Non-pigmented ciliary epithelial cell (primary cell): ENCODE measurements at regions not wholly inside any gene's neighbourhood (a gene's known extent, or its start where the extent isn't known, plus 50 kb on each side); places are given as distances from the start of the nearest gene placed in this dataset.
"Not testable (repeated sequence)": the region's sequence is repeated elsewhere in the genome, so short reads cannot be mapped to it uniquely, and the experiment has no call there.

Source experiments
- DNase-seq: peaks from one replicate; pipeline ENCODE4 v3.0.0-alpha.2; 2010; ENCODE audit warnings: low read depth

GRCh38 chr17:27365329-27365945 is 71.5 kb downstream of the WSB1 start:
- not testable (repeated sequence) for DNase-seq

- DNase-seq: no peak
Measured at GRCh38 chr17:27366437-27366836, 72.5 kb downstream of the WSB1 start.

DNA sequence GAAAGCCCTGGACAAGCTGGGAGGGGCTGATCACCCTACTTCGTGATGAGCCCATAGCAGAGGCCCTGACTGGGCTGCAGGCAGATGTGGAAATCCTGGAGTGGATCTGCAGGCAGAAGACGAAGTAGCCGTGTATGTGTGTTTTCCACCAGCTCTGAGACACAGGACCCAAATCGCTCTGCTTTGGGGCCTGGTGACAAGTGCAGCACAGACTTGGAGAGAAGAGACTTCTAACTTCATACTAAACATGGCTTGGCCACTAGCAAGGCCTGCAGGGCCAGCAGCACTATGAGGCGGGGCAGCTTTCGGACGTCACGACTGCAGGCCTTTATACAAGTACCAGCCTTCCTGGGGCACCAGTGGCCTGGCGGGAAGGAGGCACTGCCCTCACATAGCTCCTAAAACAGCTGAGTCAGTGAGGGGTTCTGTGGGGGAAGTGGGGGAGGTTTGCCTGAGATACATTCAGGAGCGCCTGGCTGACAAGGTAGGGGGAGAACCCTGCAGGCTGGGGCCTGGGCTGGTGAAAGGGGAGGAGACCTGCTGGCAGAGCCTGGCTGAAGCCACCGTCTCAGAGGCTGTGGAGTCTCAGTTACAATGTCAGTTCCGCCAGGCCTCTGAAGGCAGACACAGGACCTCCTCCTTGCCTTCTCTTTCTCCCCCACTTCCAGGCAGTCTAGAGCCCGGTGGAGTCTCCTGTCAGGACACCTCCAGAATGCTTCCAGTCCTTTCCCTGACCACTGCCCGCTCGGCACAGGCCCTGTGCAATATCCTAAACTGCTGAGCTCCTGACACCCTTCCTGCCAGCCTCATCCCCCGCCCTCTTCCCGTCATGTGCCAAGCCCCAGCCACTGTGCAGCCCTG is 73.4 kb downstream of the WSB1 start:
- no peak for DNase-seq

DNA sequence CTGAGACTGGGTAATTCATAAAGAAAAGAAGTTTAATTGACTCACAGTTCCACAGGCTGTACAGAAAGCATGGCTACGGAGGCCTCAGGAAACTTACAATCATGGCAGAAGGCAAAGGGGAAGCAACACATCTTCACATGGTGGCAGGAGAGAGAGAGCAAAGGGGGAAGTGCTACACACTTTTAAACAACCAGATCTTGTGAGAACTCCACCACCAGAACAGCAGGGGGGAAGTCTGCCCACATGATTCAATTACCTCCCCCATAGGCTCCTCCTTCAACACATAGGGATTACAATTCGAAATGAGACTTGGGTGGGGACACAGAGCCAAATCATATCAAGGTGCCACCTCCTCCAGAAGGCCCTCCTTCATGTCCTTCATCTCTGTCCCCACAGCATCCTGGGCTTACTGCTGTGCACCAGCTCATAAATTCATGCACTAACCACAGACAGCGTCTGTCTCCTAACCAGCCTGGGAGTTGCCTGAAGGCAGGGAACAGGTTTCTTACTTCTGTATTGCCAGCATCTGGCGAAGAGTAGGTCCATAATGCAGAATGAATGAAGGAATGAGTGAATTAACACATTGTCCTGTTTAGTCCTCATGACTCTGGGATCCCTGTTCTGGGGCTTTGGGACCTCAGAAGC is 74.4 kb downstream of the WSB1 start:
- DNase-seq: no peak

GRCh38 chr17:27368980-27369379 is 75.1 kb downstream of the WSB1 start:
- DNase-seq: no peak

DNA sequence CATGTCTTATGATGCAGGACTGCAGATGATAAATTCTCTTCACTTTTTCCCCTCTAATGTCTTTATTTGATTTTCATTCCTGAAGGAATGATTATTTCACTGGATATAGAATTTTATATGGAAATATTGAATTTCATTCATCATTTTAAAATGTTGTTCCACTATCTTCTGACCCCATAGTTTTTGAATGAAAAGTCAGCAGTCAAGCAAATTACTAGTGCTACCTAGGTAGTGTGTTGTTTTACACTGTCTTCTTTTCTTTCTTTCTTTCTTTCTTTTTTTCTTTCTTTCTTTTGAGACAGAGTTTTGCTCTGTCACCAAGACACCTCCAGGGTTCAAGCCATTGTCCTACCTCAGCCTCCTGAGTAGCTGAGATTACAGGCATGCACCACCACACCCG is 76.9 kb downstream of the WSB1 start:
- DNase-seq: no peak

GRCh38 chr17:27373695-27374094 is 79.8 kb downstream of the WSB1 start:
- not testable (repeated sequence) for DNase-seq

DNA sequence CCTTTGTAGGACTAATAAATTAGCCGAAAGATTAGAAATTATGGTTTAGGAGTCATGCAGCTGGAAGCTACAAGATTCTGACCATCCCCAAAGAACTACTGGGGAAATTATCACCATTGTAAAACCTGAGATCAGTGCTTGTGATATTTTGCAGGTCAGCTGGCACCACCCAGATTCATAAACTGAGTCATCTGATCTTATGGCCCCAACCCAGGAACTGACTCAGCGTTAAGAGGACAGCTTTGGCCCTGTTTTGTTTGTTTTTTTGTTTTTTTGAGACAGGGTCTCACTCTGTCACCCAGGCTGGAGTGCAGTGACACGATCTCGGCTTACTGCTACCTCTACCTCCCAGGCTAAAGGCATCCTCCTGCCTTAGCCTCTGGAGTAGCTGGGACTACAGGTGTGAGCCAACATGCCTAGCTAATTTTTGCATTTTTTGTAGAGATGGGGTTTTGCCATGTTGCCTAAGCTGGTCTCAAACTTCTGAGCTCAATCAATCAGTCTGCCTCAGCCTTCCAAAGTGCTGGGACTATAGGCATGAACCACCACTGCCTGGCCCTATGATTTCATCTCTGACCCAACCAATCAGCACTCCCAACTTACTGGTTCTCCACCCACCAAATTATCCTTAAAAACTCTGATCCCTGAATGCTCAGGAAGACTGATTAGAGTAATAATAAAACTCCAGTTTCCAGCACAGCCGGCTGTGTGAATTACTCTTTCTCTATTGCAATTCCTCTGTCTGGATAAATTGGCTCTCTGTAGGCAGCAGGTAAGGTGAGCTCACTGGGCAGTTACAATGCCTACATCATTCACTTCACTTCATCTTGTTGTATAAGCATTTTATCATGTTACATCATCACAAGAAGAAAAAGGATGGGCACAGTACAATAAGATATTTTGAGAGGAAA is 79.4 kb upstream of the KSR1 start:
- no peak for DNase-seq

GRCh38 chr17:27378482-27379175 is 77.6 kb upstream of the KSR1 start:
- DNase-seq: no peak

GRCh38 chr17:27379888-27380533 is 76.2 kb upstream of the KSR1 start:
- DNase-seq: no peak

DNA sequence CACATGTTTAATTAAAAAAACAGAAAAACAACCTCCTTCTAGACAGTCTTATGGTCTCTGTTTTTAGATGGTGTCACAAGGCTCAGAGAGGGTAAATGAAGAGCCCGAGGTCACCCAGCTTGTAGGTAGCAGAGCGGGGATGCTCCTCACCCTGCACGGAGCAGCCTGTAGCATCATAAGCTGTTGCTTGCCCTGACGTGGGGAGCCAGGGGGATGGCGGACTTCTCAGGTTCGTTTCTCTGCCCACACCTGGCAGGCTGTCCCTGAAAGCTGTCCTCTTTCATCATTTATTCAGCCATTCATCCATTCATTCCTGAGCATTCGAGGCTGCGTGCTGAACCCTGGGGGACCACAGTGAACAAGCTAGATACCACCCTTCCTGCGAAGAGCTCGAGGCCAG is 75.7 kb upstream of the KSR1 start:
- no peak for DNase-seq

DNA sequence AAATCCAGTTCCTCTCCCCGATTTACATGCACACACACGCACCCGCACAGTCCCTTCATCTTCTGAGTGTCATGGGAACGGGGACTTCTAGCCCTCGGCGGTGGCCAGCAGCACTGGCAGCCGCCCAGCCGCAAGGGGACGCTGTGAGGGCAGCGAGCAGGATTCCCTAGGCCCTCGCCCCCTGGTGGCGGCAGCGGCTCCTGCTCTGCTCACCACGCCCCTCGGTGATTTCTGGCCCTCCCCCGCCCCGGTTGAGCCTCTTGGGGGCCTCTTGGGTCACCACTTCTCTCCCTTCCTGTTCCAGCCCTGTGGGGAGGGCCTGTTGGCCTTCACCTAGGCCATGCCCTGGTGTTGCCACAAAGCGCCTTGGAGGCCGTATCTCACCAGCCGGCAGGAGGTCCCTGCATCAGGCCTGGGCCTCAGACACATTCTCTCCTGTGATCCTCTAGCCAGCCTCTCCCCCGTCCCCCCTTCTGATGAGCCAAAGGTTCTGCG is 75.2 kb upstream of the KSR1 start:
- no peak for DNase-seq

- DNase-seq: no peak
Measured at GRCh38 chr17:27382025-27382424, 74.2 kb upstream of the KSR1 start.

DNA sequence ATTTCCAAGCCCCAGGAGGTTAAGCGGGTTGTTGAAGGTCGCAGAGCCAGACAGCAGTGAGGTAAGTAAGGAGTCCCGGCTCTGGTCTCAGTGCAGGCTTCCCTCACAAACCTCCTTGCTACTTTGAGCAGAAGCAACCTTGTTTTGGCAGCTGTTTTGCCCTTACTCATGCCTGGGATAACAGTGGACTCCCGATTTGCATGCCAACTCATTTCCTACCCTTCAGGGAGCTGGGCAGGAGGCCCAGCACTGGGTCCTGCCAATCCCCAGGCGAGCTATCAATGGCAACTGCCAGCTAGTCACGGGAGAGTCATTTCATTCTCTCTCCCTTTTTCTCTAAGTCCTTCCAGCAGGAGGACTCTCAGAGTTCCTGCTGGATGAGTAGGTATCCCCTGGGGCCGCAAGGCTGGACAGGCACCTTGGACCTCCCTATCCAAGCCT is 72.0 kb upstream of the KSR1 start:
- peak; percentile 61 for DNase-seq

DNA sequence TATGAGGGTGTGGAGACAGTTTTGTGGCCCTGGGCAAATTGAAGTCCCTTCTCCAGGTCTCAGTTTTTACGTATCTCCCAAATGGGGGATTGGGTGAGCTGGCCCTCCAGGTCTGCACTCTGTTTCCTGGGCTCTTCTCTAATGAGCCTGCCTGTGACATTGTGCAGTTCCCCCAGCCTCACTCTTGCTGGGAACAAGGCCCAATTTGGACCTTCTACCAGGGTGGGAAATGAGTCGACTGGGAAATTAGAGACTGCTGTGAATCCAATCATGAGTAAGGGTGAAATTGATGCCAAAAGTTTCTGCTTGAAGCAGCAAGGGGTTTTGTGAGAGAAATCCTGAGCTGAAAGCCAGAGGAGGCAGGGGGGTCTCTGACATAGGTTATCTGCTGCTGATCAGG is 71.5 kb upstream of the KSR1 start:
- no peak for DNase-seq

- no peak for DNase-seq
Measured at GRCh38 chr17:27385626-27386025, 70.6 kb upstream of the KSR1 start.

DNA sequence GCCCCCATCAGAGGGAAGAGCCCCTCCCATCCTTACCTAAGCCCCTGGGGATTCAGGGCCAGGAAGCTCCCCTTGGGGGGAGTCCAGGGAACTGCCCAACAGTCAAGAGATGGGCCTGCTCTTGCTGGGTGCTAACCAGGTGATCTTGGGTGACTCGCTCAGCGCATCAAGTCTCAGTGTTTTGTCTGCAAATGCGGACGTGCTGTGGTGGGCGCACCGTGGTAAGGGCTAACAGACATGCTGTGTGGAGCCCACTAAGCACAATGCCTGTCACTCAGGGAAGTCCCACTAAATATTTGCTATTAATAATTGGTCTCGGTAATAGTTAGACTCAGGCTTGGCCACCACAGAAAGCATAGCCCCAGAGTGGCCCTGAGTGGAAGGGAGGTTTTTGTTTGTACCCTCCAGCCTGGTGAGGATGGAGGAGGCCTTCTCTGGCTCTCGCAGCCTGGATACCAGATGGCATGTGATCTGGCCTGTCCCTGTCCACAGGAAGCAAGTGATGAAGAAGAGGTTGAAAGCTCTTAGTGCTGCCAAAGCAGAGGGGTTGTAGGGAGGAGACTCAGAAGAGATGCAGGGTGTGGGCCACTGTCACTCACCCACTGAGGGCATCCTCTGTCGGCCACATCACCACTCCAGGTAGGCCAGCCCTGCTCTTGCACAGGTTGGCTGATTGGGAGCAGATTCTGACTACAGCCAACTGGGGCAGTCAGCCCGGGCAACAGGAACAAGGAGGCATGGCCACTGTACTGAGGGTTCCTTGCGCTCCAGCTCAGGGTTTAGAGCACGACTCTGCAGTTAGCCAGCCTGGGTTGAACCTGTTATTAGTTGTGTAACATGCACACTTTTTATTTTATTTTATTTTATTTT is 69.8 kb upstream of the KSR1 start:
- DNase-seq: no peak

- DNase-seq: no peak
Measured at GRCh38 chr17:27389542-27390140, 66.6 kb upstream of the KSR1 start.

GRCh38 chr17:27390540-27390939 is 65.7 kb upstream of the KSR1 start:
- no peak for DNase-seq
